GM21367 (cell line): ENCODE measurements at regions not wholly inside any gene's neighbourhood (a gene's known extent, or its start where the extent isn't known, plus 50 kb on each side); places are given as distances from the start of the nearest gene placed in this dataset.
"Not testable (repeated sequence)": the region's sequence is repeated elsewhere in the genome, so short reads cannot be mapped to it uniquely, and the experiment has no call there.

Experiments
- ATAC-seq: cut with Tn5 transposase; IDR thresholded peaks from one replicate; pipeline ENCODE4 v1.9.1; 2021; ENCODE audit not compliant: unreplicated experiment

GRCh38 chr16:17947165-17947564, 389.4 kb downstream of the NPIPA8 start:
- no peak for ATAC-seq

DNA sequence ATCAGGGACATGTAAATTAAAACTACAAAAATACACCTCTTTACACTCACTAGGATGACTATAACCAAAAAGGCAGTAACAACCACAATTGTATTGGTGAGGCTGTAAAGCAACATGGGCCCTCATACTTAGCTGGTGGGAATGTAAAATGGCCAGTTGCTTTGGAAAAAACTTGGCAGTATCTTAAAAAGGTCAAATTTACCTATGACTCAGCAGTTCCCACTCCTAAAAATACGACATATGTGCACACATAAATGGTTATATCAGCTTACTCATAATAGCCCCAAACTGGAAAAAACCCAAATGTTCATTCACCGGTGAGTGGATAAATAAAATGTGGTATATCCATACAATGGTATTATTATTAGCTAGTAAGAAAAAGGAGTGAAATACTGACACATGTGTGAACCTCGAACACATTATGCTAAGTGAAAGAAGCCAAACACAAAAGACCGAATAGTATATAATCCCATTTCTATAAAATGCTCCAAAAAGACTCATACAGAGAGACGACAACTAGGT, 391.4 kb downstream of the NPIPA8 start:
- no peak for ATAC-seq

- no peak for ATAC-seq
Measured at GRCh38 chr16:17944345-17944744, 392.2 kb downstream of the NPIPA8 start.

GRCh38 chr16:17942067-17942466, 394.5 kb downstream of the NPIPA8 start:
- no peak for ATAC-seq

GRCh38 chr16:17940584-17941364, 395.8 kb downstream of the NPIPA8 start:
- ATAC-seq = no peak

- ATAC-seq = no peak
Measured at GRCh38 chr16:17939723-17940122, 396.8 kb downstream of the NPIPA8 start.

DNA sequence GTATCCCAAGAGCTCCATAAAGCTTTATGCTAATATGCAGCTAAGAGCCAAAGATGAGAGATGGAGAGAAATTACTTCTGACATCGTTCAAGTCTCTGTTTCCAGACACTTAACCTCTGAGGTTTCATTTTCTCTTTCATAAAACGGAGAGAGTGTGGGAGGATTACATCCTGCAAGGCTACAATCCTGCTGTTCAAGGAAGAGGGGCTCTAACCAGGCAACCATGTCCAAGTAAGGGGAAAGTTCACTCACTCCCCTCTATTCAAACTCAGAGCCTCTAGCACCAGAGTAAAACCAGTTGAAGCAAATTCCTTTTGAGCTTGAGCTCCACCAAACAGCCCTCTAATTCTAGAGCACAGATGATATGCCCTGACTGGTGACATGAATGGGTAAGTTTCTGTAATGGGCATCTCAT, 397.4 kb downstream of the NPIPA8 start:
- ATAC-seq = no peak

GRCh38 chr16:17938546-17938945, 398.0 kb downstream of the NPIPA8 start:
- no peak for ATAC-seq

- ATAC-seq = no peak
Measured at GRCh38 chr16:17936766-17937402, 399.7 kb downstream of the NPIPA8 start.

DNA sequence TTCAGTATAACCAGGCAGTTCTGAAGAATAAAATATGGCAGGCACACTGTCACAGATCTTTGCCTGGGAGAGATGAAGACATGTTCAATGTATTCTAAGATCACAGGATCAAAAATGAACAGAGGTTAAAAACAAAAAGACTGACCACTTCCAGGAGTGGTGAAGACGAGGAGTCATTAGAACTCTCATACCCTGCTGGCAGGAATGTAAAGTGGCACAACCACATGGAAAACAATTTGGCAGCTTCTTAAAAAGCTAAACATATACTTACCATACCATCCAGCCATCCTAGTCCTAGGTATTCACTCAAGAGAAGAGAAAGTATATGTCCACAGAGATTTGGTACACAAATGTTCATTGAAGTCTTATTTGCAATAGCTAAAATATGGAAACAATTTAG, 406.3 kb downstream of the NPIPA8 start:
- no peak for ATAC-seq

- ATAC-seq = no peak
Measured at GRCh38 chr16:17926866-17927399, 409.6 kb downstream of the NPIPA8 start.

DNA sequence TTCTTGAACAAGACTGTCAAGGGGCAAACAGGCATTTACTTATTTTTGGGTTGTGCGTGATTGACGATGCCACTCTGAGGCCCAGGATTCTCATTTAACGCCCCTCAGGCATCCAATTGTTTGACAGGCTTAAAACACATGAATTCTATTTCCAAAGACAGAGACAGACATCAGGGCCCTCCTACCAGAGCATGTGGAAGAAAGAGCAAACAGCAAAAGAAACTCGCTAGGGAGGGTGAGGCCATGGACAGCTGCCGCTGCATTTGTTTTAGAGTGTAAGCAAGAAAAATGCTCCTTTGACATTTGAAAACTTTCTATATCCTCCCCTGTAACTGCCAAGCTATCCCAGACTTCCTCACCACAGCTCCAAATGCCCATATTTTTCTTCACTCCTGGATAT, 410.1 kb downstream of the NPIPA8 start:
- ATAC-seq = no peak

DNA sequence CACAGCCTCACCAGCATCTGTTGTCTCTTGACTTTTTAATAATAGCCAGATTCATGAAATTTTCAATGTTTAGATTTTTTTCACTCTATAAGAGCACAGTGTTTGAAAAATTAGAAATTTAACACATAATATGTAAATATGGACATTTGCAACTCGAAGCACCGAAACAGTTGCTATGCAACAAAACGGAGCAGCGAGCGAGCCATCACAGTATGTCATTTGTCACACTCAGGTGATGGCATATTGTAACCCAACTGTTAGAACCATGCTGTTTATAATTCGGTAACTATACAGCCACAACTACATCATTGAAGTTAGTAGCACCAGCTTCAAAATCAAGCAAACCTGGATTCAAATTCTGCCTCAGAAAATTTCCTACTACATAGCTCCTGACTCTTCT, 410.8 kb downstream of the NPIPA8 start:
- ATAC-seq = no peak

DNA sequence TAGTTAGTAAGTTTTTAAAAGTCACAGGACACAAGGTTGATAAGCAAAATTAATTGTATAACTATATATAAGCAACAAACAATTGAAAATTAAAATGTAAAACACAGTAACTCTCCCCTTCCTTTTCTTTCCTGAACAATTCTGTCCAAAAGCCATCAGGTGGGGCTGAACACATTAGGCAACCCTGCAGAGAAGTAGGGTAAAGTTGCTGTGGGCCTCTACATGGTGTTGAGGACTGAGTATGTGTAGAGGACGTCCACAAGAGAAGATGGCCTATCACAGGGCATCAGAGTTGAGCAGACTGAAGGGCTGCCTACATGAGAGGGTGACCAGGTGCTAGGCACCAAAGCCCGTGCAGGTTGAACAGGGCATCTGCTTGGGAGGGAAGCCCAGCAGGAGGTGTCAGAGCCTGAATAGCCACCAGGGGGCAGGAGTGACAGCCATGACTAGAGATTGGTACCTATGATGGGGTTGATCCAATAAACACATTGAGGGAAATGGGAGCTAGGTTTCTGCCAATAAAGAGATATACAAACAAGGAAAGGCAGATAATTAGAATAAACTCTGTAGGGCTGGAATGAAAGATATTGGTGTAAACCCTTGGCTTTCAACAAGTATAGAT, 415.1 kb downstream of the NPIPA8 start:
- ATAC-seq = no peak

DNA sequence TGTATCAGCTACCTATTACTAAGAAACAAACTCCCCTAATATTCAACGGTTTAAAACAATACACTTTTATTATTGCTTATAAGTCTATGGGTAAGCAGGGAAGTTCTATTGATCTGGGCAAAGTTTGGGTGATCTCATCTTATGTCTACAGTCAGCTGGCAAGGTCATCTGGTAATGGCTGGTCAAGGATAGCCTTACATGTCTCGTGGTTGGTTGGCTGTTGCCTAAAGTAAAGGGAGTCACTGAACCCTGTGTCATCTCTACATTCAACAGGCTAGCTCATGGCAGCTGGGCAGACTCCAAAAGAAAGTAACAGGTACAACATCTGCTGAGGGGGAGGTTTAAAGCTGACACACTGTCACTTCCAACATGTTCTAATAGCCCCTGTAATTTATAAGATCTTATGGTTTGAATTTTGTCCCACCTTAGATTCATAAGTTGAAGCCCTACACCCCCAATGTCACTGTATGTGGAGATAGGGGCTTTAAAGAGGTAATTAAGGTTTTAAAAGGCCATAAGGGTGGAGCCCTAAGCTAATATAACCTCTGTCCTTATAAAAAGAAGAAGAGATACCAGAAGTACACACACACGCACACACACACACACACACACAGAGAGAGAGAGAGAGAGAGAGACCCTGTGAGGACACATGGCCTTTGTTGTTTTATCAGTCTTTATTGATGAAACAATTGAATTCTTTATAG, 419.1 kb downstream of the NPIPA8 start:
- ATAC-seq = no peak

- no peak for ATAC-seq
Measured at GRCh38 chr16:17915791-17916190, 420.7 kb downstream of the NPIPA8 start.

DNA sequence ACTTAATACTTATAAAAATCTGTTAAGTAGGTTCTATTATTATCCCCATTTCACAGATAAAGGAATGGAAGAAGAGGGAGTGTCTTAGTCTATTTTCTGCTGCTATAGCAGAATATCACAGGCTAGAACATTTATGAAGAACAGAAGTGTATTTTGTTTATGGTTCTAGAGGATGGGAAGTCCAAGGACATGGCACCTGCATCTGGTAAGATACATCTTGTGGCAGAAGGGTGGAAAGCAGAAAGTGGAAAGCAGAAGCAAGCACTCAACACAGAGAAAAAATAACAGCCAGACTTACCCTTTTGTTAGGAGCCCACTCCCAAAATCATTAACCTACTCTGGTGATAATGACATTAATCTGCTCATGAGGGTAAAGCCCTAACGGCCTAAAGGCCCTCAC, 422.4 kb downstream of the NPIPA8 start:
- ATAC-seq = no peak

GRCh38 chr16:17911578-17911977, 425.0 kb downstream of the NPIPA8 start:
- ATAC-seq = not testable (repeated sequence)

DNA sequence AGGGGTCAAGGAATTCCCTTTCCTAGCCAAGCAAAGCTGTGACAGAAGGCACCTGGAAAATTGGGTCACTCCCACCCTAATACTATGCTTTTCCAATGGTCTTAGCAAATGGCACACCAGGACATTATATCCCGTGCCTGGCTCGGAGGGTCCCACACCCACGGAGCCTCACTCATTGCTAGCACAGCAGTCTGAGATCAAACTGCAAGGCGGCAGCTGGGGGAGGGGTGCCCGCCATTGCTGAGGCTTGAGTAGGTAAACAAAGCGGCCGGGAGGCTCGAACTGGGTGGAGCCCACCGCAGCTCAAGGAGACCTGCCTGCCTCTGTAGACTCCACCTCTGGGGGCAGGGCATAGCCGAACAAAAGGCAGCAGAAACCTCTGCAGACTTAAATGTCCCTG, 429.9 kb downstream of the NPIPA8 start:
- ATAC-seq = not testable (repeated sequence)

DNA sequence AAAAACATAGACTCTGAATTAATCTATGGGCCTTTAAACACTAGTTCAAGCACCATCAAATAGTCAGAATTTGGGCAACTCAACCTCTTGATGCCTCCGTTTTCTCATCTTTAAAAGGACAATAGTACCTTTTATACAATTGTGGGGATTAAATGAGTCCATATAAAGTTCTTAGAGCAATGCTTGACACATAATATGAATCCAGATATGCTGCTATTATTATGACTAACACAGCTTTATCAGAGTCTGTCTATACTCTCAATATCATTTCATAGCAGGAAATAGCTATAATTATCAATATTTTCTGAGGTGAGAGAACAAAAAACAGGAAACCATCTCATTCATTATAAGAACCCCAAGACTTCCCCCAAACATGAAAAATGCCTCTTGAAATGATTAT, 430.5 kb upstream of the XYLT1 start:
- ATAC-seq = no peak

- ATAC-seq = no peak
Measured at GRCh38 chr16:17899141-17899540, 428.4 kb upstream of the XYLT1 start.
